AG04450 (cell line): ENCODE measurements at regions not wholly inside any gene's neighbourhood (a gene's known extent, or its start where the extent isn't known, plus 50 kb on each side); places are given as distances from the start of the nearest gene placed in this dataset.

Experiments
- CTCF ChIA-PET: fragments of 300-600, 350-600 bp; formaldehyde crosslinking; extraction: SDS; loops from one replicate; lab custom pipeline; 2022; ENCODE audit warnings: antibody characterized with exemption, inconsistent platforms; lab: Charles Lee
- POLR2A ChIA-PET: fragments of 350-600 bp; formaldehyde crosslinking; extraction: SDS; loops from one replicate; lab custom pipeline; 2021; ENCODE audit warnings: antibody characterized with exemption, inconsistent platforms; lab: Yijun Ruan, JAX
- DNase-seq: peaks from one replicate; pipeline ENCODE4 v3.0.0-alpha.2; 2011; ENCODE audit warnings: low read depth, low spot score
- H3K27ac ChIP-seq: one replicate; pipeline ENCODE4 v1.5.1; 2012; ENCODE audit warnings: low read depth, low read length, control low read depth
- H3K27me3 ChIP-seq: one replicate; pipeline ENCODE4 v1.6.0; 2012; ENCODE audit warnings: low read length; ENCODE audit not compliant: control insufficient read depth, insufficient read depth
- H3K4me3 ChIP-seq: 2 replicates; pipeline ENCODE4 v1.5.1; 2011; ENCODE audit warnings: mild to moderate bottlenecking, low read depth, low read length, control low read depth
- H3K9me3 ChIP-seq: 2 replicates; pipeline ENCODE4 v1.5.1; 2012; ENCODE audit warnings: low read length; ENCODE audit not compliant: control insufficient read depth, insufficient read depth
- CTCF ChIP-seq: IDR thresholded peaks from 2 replicates; pipeline ENCODE4 v1.5.1; 2011; ENCODE audit warnings: low read depth, low read length, control low read depth, inconsistent platforms

GRCh38 chr6:56850626-56851025 lies 104.3 kb upstream of the BEND6 start:
- TF ChIP-seq CTCF: no peak
- Histone ChIP-seq H3K9me3 (no peaks in the 10 kb centered on the region), H3K4me3 (peak overlapping the region; percentile 69), H3K27ac (peak overlapping the region; percentile 74), H3K27me3 (no peaks in the 10 kb centered on the region)
- DNase-seq: no peak
- CTCF ChIA-PET: interaction anchor here (0.7 to 4.8 kb wide), 23 partner anchors 13 to 480 kb away, joined by 3 to 78 read pairs (median 6); partner anchors contain the start of gene BEND6
- POLR2A ChIA-PET: interaction anchor here (0.6 to 2.1 kb wide), 6 partner anchors 11 to 208 kb away, joined by 3 to 6 read pairs (median 3); partner anchors contain the start of gene DST

- H3K4me3 ChIP-seq: peak overlapping the region; percentile 69
- no peak for DNase-seq
- no peak for TF ChIP-seq CTCF
- ChIA-PET POLR2A (interaction anchor here (0.6 to 2.1 kb wide), 2 partner anchors 14 to 166 kb away, joined by 4 to 6 read pairs; no protein-coding TSS in a partner anchor), CTCF (interaction anchor here (2.5 to 4.8 kb wide), 2 partner anchors 152 to 212 kb away, joined by 17 to 46 read pairs; no protein-coding TSS in a partner anchor)
- no peaks in the 10 kb centered on the region for H3K27me3 ChIP-seq
- H3K9me3 ChIP-seq: no peaks in the 10 kb centered on the region
- peak overlapping the region; percentile 72 for H3K27ac ChIP-seq
These were observed 105.0 kb upstream of the BEND6 start for GRCh38 chr6:56849896-56850295.

DNA sequence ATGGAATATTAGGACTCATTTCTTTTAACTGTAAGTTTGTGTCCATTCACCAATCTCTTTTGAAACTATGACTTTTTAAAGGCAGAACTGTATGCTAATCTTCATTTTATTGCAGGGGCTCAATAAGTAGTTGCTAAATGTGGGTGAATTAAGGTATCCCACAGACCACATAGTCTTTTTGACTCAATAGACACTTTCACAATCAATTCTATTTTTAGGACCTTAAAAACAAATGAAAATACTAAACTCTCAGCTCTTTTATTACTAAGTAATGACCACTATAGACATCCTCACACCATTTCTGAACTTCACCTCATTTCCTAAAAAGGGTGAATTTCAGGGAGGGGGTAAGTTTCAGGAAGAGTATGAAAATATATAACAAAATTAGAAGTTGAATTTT lies 106.8 kb upstream of the BEND6 start:
- H3K9me3 ChIP-seq: no peaks in the 10 kb centered on the region
- no peak overlapping the region for H3K27ac ChIP-seq
- TF ChIP-seq CTCF: no peak
- ChIA-PET CTCF (no interaction called here), POLR2A (no interaction called here)
- no peak for DNase-seq
- H3K4me3 ChIP-seq: no peak overlapping the region
- H3K27me3 ChIP-seq: no peaks in the 10 kb centered on the region

GRCh38 chr6:56845032-56845431 lies 109.9 kb upstream of the BEND6 start:
- DNase-seq: no peak
- H3K9me3 ChIP-seq: no peaks in the 10 kb centered on the region
- no peak for TF ChIP-seq CTCF
- H3K27me3 ChIP-seq: no peaks in the 10 kb centered on the region
- POLR2A ChIA-PET: interaction anchor here (0.6 kb wide), 1 partner anchor 51 kb away, joined by 5 read pairs; no protein-coding TSS in a partner anchor
- H3K27ac ChIP-seq: no peak overlapping the region
- no peak overlapping the region for H3K4me3 ChIP-seq
- CTCF ChIA-PET: interaction anchor here (0.7 to 1.6 kb wide), 4 partner anchors 95 to 250 kb away, joined by 3 to 6 read pairs (median 3); no protein-coding TSS in a partner anchor
